HUES48 (cell line): ENCODE measurements at regions not wholly inside any gene's neighbourhood (a gene's known extent, or its start where the extent isn't known, plus 50 kb on each side); places are given as distances from the start of the nearest gene placed in this dataset.

Experiments used
- H3K27ac ChIP-seq: one replicate; pipeline ENCODE4 v1.7.0; 2013; ENCODE audit warnings: low read depth, low read length, inconsistent platforms
- H3K27me3 ChIP-seq: 2 replicates; pipeline ENCODE4 v1.6.1; 2013; ENCODE audit warnings: mild to moderate bottlenecking, low read length; ENCODE audit not compliant: control insufficient read depth, insufficient read depth
- H3K36me3 ChIP-seq: 2 replicates; pipeline ENCODE4 v1.6.1; 2013; ENCODE audit warnings: low read length; ENCODE audit not compliant: control insufficient read depth, insufficient read depth
- H3K4me1 ChIP-seq: 2 replicates; pipeline ENCODE4 v1.6.1; 2013; ENCODE audit warnings: mild to moderate bottlenecking, low read length; ENCODE audit not compliant: control insufficient read depth, insufficient read depth
- H3K4me3 ChIP-seq: 2 replicates; pipeline ENCODE4 v1.5.1; 2013; ENCODE audit warnings: mild to moderate bottlenecking, low read depth, low read length
- H3K9ac ChIP-seq: 2 replicates; pipeline ENCODE4 v1.6.1; 2013; ENCODE audit warnings: mild to moderate bottlenecking, low read depth, low read length, moderate library complexity
- H3K9me3 ChIP-seq: 2 replicates; pipeline ENCODE4 v1.6.1; 2013; ENCODE audit warnings: low read length; ENCODE audit not compliant: control insufficient read depth, insufficient read depth

GRCh38 chr2:194257095-194257494 is 1399.9 kb upstream of the SLC39A10 start:
- no peak overlapping the region for H3K27ac ChIP-seq
- no peak overlapping the region for H3K9ac ChIP-seq
- H3K36me3 ChIP-seq: no peaks in the 10 kb centered on the region
- no peaks in the 10 kb centered on the region for H3K9me3 ChIP-seq
- H3K4me1 ChIP-seq: peaks cover 6% of the 10 kb centered on the region; the same call in 1 of the 2 replicates
- H3K27me3 ChIP-seq: no peaks in the 10 kb centered on the region
- no peak overlapping the region for H3K4me3 ChIP-seq

- H3K9ac ChIP-seq: no peak overlapping the region
- H3K27me3 ChIP-seq: no peaks in the 10 kb centered on the region
- no peak overlapping the region for H3K27ac ChIP-seq
- no peaks in the 10 kb centered on the region for H3K9me3 ChIP-seq
- H3K4me1 ChIP-seq: peaks cover 9% of the 10 kb centered on the region; the same call in 1 of the 2 replicates
- no peaks in the 10 kb centered on the region for H3K36me3 ChIP-seq
- H3K4me3 ChIP-seq: no peak overlapping the region
These were observed 1403.3 kb upstream of the SLC39A10 start for GRCh38 chr2:194253528-194254259.

GRCh38 chr2:194252127-194252526 is 1404.9 kb upstream of the SLC39A10 start:
- peaks cover 9% of the 10 kb centered on the region; the same call in 1 of the 2 replicates for H3K4me1 ChIP-seq
- no peaks in the 10 kb centered on the region for H3K27me3 ChIP-seq
- no peak overlapping the region for H3K27ac ChIP-seq
- no peaks in the 10 kb centered on the region for H3K36me3 ChIP-seq
- no peak overlapping the region for H3K9ac ChIP-seq
- no peaks in the 10 kb centered on the region for H3K9me3 ChIP-seq
- no peak overlapping the region for H3K4me3 ChIP-seq

- Histone ChIP-seq H3K4me1 (peaks cover 8% of the 10 kb centered on the region), H3K9ac (no peak overlapping the region), H3K36me3 (no peaks in the 10 kb centered on the region), H3K9me3 (no peaks in the 10 kb centered on the region), H3K4me3 (no peak overlapping the region), H3K27me3 (no peaks in the 10 kb centered on the region), H3K27ac (no peak overlapping the region)
These were observed 1424.4 kb upstream of the SLC39A10 start for GRCh38 chr2:194232600-194232999.

- Histone ChIP-seq H3K27ac (no peak overlapping the region), H3K36me3 (no peaks in the 10 kb centered on the region), H3K9me3 (no peaks in the 10 kb centered on the region), H3K9ac (no peak overlapping the region), H3K4me3 (no peak overlapping the region), H3K27me3 (no peaks in the 10 kb centered on the region), H3K4me1 (peaks cover 15% of the 10 kb centered on the region)
These were observed 1433.8 kb upstream of the SLC39A10 start for GRCh38 chr2:194223218-194223617.

GRCh38 chr2:194214192-194214591 is 1442.8 kb upstream of the SLC39A10 start:
- no peak overlapping the region for H3K4me3 ChIP-seq
- H3K9ac ChIP-seq: no peak overlapping the region
- H3K27me3 ChIP-seq: no peaks in the 10 kb centered on the region

GRCh38 chr2:194205568-194206227 is 1451.3 kb upstream of the SLC39A10 start:
- H3K27me3 ChIP-seq: no peaks in the 10 kb centered on the region
- no peaks in the 10 kb centered on the region for H3K36me3 ChIP-seq
- H3K9me3 ChIP-seq: no peaks in the 10 kb centered on the region
- no peak overlapping the region for H3K4me3 ChIP-seq
- no peaks in the 10 kb centered on the region for H3K4me1 ChIP-seq
- no peak overlapping the region for H3K9ac ChIP-seq
- H3K27ac ChIP-seq: no peak overlapping the region

More at GRCh38 chr2:194214192-194214591, 1442.8 kb upstream of the SLC39A10 start:
- H3K36me3 ChIP-seq: no peaks in the 10 kb centered on the region
- H3K27ac ChIP-seq: no peak overlapping the region
- no peaks in the 10 kb centered on the region for H3K4me1 ChIP-seq
- H3K9me3 ChIP-seq: no peaks in the 10 kb centered on the region

- Histone ChIP-seq H3K9me3 (no peaks in the 10 kb centered on the region), H3K9ac (no peak overlapping the region), H3K4me1 (no peaks in the 10 kb centered on the region), H3K4me3 (no peak overlapping the region), H3K27me3 (no peaks in the 10 kb centered on the region), H3K27ac (no peak overlapping the region), H3K36me3 (no peaks in the 10 kb centered on the region)
These were observed 1453.1 kb upstream of the SLC39A10 start for GRCh38 chr2:194203898-194204297.

GRCh38 chr2:194182888-194183287 is 1474.1 kb upstream of the SLC39A10 start:
- Histone ChIP-seq H3K27me3 (no peaks in the 10 kb centered on the region), H3K27ac (no peak overlapping the region), H3K4me3 (no peak overlapping the region), H3K9ac (no peak overlapping the region), H3K36me3 (no peaks in the 10 kb centered on the region), H3K4me1 (no peaks in the 10 kb centered on the region), H3K9me3 (no peaks in the 10 kb centered on the region)

GRCh38 chr2:194176134-194176533 is 1480.9 kb upstream of the SLC39A10 start:
- Histone ChIP-seq H3K27me3 (no peaks in the 10 kb centered on the region), H3K27ac (no peak overlapping the region), H3K36me3 (no peaks in the 10 kb centered on the region), H3K9ac (no peak overlapping the region), H3K4me1 (no peaks in the 10 kb centered on the region), H3K4me3 (no peak overlapping the region), H3K9me3 (no peaks in the 10 kb centered on the region)

GRCh38 chr2:194166818-194167217 is 1490.2 kb upstream of the SLC39A10 start:
- Histone ChIP-seq H3K27ac (no peak overlapping the region), H3K4me1 (no peaks in the 10 kb centered on the region), H3K9ac (no peak overlapping the region), H3K4me3 (no peak overlapping the region), H3K9me3 (no peaks in the 10 kb centered on the region), H3K36me3 (no peaks in the 10 kb centered on the region), H3K27me3 (no peaks in the 10 kb centered on the region)
